HUDEP-2 (cell line): ENCODE measurements at regions not wholly inside any gene's neighbourhood (a gene's known extent, or its start where the extent isn't known, plus 50 kb on each side); places are given as distances from the start of the nearest gene placed in this dataset.

Experiments used
- DNase-seq, 76 experiments: peaks; one replicate each; lab custom pipeline; 2025; ENCODE audit not compliant: unreplicated experiment in 76 of 76; lab: John Stamatoyannopoulos, UW

GRCh38 chr9:13901176-13901575 is 412.8 kb downstream of the NFIB start:
- no peak for DNase-seq

DNA sequence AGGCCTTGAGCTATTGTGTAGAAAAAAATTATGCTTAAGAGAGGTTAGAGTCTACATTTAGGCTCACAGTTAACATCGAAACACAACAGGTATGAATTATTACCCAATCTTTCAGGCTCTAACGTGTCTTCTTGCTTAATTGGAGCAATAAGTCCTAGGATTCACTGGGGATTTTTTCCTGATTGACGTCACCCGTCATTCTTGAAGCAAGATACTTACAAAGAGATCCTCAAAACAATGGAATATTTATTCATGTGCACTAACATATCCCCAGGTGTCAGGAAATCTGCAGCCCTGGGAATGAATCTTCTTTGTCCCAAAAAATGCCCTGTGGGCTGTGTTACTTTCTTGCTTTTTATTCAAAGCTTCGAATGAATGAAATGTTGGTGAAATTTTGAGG is 413.5 kb downstream of the NFIB start:
- DNase-seq = no peak

DNA sequence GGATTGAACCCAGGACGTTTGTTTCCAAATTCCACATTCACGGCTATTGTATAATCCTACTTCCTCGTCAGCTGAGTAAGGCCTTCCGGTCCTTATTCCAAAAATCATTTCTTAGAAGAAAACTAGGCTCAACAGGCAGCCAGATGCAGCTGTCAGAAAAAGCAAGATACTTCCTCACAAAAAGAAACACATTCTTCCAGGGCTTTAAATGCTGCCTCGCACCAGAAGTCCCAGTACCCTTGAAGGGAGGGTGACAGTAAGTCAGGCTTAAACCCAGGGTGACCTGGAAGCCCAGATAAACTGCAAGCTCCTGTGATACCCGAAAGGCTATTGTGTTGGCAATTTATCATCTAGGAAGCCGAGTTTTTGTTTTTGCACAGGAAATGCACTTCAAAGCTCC is 414.0 kb downstream of the NFIB start:
- DNase-seq = no peak

GRCh38 chr9:13898957-13899356 is 415.0 kb downstream of the NFIB start:
- DNase-seq = no peak

GRCh38 chr9:13896922-13897835 is 416.8 kb downstream of the NFIB start:
- DNase-seq = no peak

- no peak for DNase-seq
These were observed 417.9 kb downstream of the NFIB start for GRCh38 chr9:13896047-13896446.

- no peak for DNase-seq
These were observed 428.7 kb downstream of the NFIB start for GRCh38 chr9:13885258-13885657.

- no peak for DNase-seq
These were observed 434.0 kb downstream of the NFIB start for GRCh38 chr9:13879981-13880380.

DNA sequence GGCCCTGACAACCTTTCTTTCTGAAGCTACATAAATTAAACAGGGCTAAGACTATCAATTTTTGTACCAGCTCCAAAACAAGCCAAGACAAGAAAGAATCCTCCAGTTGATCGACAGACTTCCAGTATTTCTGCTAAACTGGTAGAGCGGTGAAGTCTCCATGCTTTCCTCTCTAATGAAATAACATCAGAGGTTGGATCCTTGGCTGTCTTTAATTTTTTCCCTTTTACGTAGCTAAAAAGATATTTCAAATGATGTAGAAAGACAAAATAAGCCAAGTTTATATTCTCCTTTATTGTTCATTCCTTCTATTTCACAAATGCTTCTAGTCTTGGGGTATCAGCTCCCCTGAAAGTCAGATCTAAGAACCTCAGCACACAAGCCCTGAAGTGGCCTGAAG is 434.9 kb downstream of the NFIB start:
- DNase-seq = no peak

DNA sequence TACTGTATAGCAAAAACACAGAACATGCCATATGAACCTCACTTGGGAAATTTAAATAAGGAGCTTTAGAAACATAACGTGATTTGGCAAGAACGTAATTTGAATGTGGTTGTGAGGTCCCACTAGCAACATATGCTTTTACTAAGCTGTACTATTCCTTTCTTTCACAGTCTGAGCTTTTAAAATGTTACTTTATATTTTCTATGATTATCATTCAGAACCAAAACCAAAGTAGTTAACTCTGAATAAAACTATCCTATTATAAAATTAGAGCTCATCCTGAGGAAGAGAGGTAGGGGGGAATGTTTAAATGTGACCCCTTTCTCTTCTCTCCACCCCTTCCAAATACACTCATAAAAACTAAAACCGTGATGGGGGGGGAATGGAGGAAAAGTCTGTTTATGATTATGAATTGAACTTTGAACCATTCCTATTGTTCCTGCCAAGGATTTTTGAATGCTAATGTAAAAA is 435.7 kb downstream of the NFIB start:
- DNase-seq = no peak

DNA sequence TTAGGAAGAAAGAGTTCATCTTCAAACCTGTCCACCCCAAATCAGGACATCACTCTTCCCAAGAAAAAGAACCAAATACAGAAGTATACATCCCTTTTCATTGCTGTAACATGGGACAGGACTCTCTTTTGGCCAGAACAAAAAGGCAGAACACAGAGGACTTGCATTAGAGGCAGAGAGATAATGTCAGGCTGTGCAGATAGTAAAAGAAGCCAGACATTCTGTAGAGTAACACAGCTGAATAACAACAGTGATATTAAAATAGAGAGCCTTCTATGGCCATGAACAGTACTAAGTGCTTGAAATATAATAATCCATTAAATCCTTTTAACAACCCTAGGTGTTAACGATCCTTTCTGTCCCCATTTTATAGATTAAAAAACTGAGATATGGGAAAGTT is 437.2 kb downstream of the NFIB start:
- DNase-seq = no peak

GRCh38 chr9:13873203-13873602 is 440.7 kb downstream of the NFIB start:
- DNase-seq = no peak

- no peak for DNase-seq
These were observed 445.6 kb downstream of the NFIB start for GRCh38 chr9:13868336-13868735.

GRCh38 chr9:13865869-13866268 is 448.1 kb downstream of the NFIB start:
- no peak for DNase-seq

- DNase-seq = no peak
These were observed 450.8 kb downstream of the NFIB start for GRCh38 chr9:13863112-13863511.

- DNase-seq = no peak
These were observed 451.3 kb downstream of the NFIB start for GRCh38 chr9:13862654-13863053.

DNA sequence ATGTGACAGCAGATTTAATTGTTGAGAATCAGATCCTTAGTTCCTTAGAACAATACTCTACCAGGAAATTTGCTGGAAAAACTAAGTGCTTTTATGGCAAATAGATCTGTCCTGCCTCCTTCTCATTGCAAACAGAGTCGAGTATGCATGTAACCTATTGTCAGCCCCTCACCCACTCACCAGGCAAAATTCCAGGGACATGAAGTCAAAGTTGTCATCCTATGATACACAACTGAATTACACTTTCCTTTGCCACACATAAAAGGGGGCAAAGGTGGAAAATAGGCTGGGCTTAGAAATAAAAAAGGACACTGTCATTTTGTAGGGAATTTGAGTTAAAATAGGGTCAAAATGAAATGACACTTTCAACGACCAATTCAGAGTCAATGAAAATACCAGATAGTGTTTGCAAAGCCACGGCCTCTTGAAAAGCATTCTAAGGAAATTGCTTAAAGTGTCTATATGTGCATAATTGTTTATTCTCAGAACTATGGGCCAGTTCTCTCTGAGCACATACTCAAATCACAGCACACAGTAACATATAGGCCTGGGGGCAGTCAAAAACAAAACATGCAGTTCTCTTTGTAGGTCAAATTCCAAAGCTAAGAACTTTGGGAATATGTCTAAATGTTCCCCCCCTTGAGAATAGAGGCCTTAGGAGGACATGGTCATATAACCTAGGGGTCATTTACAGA is 452.8 kb downstream of the NFIB start:
- no peak for DNase-seq

- no peak for DNase-seq
These were observed 453.9 kb downstream of the NFIB start for GRCh38 chr9:13860019-13860418.

DNA sequence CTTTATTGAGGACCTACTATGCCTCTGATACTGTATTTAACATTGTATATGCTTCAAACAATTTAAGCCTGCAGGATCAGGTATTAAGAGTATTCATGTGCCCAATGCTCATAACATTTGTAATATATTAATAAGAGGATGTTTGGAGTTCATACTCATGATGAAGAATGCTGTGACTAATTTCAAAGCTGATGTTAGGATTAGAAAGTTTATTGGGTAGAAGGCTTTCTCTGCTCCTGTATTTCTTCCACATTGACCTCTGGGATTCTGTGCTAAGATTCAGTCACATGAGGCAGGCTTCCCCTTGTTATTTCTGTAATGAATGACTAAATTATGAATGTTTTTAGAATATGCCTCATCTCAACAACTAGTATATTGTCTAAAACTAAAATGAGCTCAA is 456.4 kb downstream of the NFIB start:
- DNase-seq = no peak

- no peak for DNase-seq
These were observed 466.7 kb downstream of the NFIB start for GRCh38 chr9:13847270-13847669.

- DNase-seq = no peak
These were observed 468.5 kb downstream of the NFIB start for GRCh38 chr9:13845460-13845859.
